ENCODE measurements at regions not wholly inside any gene's neighbourhood (a gene's known extent, or its start where the extent isn't known, plus 50 kb on each side); places are given as distances from the start of the nearest gene placed in this dataset.

- TF ChIP-seq, protein P1, sequence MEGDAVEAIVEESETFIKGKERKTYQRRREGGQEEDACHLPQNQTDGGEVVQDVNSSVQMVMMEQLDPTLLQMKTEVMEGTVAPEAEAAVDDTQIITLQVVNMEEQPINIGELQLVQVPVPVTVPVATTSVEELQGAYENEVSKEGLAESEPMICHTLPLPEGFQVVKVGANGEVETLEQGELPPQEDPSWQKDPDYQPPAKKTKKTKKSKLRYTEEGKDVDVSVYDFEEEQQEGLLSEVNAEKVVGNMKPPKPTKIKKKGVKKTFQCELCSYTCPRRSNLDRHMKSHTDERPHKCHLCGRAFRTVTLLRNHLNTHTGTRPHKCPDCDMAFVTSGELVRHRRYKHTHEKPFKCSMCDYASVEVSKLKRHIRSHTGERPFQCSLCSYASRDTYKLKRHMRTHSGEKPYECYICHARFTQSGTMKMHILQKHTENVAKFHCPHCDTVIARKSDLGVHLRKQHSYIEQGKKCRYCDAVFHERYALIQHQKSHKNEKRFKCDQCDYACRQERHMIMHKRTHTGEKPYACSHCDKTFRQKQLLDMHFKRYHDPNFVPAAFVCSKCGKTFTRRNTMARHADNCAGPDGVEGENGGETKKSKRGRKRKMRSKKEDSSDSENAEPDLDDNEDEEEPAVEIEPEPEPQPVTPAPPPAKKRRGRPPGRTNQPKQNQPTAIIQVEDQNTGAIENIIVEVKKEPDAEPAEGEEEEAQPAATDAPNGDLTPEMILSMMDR (IDR thresholded peaks at IDR 0.05) = no peak
- TF ChIP-seq TCF7L2 (IDR thresholded peaks at IDR 0.05; ENCODE audit: low read depth, low read length) = no peak
- no peak for TF ChIP-seq SIN3A (IDR thresholded peaks at IDR 0.05; ENCODE audit: borderline replicate concordance, insufficient read depth, low read depth, low read length)
Observed at GRCh38 chr11:86192519-86193257, 51.9 kb upstream of the EED start.

Data from Panc1 (cell line).